ENCODE measurements at regions not wholly inside any gene's neighbourhood (a gene's known extent, or its start where the extent isn't known, plus 50 kb on each side); places are given as distances from the start of the nearest gene placed in this dataset.

- no peak for DNase-seq
Measured at GRCh38 chrX:68927178-68927577, 98.4 kb downstream of the EFNB1 start.

- no peak for DNase-seq
Measured at GRCh38 chrX:68923147-68923546, 94.3 kb downstream of the EFNB1 start.

GRCh38 chrX:68922013-68922412 is 93.2 kb downstream of the EFNB1 start:
- peak; percentile 85 for DNase-seq

GRCh38 chrX:68920561-68920960 is 91.7 kb downstream of the EFNB1 start:
- DNase-seq: peak; percentile 78

- DNase-seq: no peak
Measured at GRCh38 chrX:68919707-68920106, 90.9 kb downstream of the EFNB1 start.

- no peak for DNase-seq
Measured at GRCh38 chrX:68918202-68918601, 89.4 kb downstream of the EFNB1 start.

GRCh38 chrX:68917799-68918198 is 89.0 kb downstream of the EFNB1 start:
- no peak for DNase-seq

GRCh38 chrX:68916891-68917290 is 88.1 kb downstream of the EFNB1 start:
- no peak for DNase-seq

GRCh38 chrX:68915778-68916177 is 87.0 kb downstream of the EFNB1 start:
- DNase-seq: no peak

GRCh38 chrX:68914479-68914946 is 85.7 kb downstream of the EFNB1 start:
- no peak for DNase-seq

- DNase-seq: no peak
Measured at GRCh38 chrX:68913249-68913547, 84.4 kb downstream of the EFNB1 start.

- peak; percentile 32 for DNase-seq
Measured at GRCh38 chrX:68912113-68912512, 83.3 kb downstream of the EFNB1 start.

- DNase-seq: no peak
Measured at GRCh38 chrX:68910731-68911428, 82.1 kb downstream of the EFNB1 start.

GRCh38 chrX:68909945-68910344 is 81.1 kb downstream of the EFNB1 start:
- no peak for DNase-seq

- DNase-seq: peak; percentile 79
Measured at GRCh38 chrX:68908071-68908470, 79.2 kb downstream of the EFNB1 start.

GRCh38 chrX:68902706-68903504 is 74.1 kb downstream of the EFNB1 start:
- DNase-seq: no peak

GRCh38 chrX:68901519-68901918 is 72.7 kb downstream of the EFNB1 start:
- DNase-seq: peak; percentile 50

GRCh38 chrX:68898598-68898997 is 69.8 kb downstream of the EFNB1 start:
- no peak for DNase-seq

GRCh38 chrX:68897118-68897945 is 68.5 kb downstream of the EFNB1 start:
- DNase-seq: peak; percentile 31

- no peak for DNase-seq
Measured at GRCh38 chrX:68896581-68896980, 67.8 kb downstream of the EFNB1 start.

- DNase-seq: peak; percentile 31
Measured at GRCh38 chrX:68895778-68896177, 67.0 kb downstream of the EFNB1 start.

- DNase-seq: peak; percentile 73
Measured at GRCh38 chrX:68895341-68895755, 66.5 kb downstream of the EFNB1 start.

All from tongue (tissue), 1 donor.